NCI-H1105 treated with DMSO at 0.1 percent for 48 hours (cell line): ENCODE measurements at regions not wholly inside any gene's neighbourhood (a gene's known extent, or its start where the extent isn't known, plus 50 kb on each side); places are given as distances from the start of the nearest gene placed in this dataset.

ENCODE experiments used
- DNase-seq: peaks from one replicate; lab custom pipeline; 2025; lab: John Stamatoyannopoulos, UW

DNA sequence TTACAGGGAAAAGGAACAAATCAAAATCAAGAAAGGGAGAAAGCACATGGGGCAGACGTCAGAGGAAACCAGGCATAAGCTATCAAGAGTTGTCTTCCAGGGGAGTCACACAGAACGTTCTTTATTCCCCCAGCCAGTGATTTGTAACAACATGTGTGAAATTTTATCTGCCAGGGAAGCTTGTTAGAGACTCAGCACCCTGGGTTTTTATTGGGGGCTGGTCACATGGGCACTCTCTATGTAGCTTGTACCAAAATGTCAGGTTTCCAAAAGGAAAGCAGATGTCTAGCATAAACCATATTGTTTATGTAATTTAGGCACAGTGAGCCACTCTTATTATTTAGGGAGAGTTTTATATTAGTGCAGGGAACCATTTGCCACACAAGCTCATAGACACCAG lies 440.4 kb upstream of the DCN start:
- no peak for DNase-seq

DNA sequence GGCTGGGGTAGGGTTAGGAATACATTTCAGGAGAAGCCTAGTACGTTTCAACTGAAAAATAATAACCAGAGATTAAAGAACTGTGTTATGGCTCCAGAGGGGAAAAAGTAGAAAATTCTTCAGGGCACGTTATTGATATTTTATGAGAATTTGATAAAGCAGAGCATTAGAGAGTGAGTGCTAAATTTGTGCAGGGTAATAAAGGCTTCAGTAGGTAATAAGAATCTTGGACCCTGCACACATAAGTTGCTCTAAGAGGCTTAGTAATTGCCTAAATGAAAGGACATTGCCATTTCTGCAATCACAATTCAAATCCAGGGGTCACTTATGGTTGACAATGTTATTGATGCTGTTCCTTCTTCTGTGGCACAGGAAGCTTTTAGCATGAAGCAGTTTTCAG lies 439.4 kb upstream of the DCN start:
- DNase-seq: no peak

DNA sequence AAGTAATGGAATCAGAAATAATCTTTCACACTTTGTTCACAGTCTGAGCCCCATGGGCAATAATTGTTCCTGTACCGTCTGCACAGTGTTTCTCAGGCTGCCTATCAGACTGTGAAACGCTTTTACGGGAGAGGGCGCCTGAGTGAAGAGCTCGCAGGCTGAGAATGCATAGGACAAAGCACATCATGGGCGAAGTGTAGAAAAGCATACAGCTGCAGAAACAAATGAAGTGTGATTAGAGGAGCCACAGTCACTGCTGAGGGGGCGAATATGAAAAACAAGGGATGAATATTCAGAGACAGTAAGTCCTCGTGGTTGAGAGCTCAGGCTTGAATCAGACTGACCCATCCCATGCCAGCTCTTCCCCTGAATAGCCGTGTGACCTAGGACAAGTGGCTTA lies 438.4 kb upstream of the DCN start:
- DNase-seq: no peak

GRCh38 chr12:91620422-91620821 lies 437.8 kb upstream of the DCN start:
- no peak for DNase-seq

DNA sequence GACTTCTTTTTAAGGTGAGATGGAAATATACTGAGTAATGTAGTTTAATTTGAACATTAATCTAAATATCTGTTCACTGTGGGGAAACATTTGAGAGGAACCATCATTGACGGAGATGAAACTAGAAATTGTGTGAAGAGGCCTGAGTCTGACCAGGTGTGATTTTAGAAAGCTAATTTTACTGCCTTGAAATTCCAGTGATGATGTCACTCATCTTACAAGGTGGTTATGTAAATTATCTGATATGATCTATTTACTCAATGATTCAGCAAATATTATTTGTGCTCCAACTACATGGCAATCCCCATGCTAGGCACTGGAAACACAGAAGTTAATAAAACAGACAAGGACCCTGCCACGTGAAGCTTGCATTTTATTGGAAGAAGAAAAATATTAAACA lies 435.7 kb upstream of the DCN start:
- DNase-seq: no peak

GRCh38 chr12:91617818-91618217 lies 435.2 kb upstream of the DCN start:
- no peak for DNase-seq

GRCh38 chr12:91616416-91616815 lies 433.8 kb upstream of the DCN start:
- DNase-seq: no peak

DNA sequence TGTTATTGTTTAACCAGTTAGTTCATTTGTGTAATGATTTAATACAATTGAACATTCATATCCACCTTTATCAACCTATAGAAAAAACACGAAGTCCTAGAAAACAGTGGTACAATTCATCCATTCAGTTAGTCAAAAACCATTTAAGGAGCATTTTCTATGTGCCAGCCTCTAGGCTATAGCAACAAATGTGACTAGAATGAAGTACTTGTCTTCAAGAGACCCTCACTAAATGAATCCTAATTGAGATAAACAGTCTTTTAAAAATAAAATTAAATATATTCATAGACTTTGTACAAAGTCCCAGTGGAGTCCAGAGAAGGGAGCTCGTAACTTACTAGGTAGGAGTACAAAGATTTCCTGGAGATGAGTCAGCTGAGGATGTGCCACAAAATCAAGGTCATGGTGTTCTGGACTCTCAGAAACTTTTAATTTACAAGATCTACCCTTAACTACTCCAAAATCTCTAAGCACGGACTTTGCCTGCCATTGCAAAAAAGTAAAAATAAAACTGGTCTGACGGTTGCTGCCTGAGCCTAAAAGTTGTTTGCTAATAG lies 430.7 kb upstream of the DCN start:
- no peak for DNase-seq

DNA sequence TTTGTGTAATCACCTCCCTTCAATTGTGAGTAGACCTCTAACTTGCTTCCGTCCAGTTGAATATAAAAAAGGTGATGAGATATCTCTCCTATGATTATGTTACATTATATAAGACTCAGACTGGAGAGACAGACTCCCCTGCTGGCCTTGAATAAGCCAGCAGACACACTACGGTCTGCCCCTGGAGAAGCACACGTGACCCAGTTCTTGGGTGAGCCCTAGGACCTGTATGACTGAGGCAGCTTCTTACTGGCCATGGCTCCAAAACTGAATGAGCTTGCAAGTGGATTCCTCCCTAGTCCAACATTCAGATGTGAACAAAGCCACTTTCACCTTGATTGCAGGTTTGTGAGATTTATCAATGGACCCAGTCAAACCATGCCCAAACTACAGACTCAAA lies 427.9 kb upstream of the DCN start:
- DNase-seq: no peak

DNA sequence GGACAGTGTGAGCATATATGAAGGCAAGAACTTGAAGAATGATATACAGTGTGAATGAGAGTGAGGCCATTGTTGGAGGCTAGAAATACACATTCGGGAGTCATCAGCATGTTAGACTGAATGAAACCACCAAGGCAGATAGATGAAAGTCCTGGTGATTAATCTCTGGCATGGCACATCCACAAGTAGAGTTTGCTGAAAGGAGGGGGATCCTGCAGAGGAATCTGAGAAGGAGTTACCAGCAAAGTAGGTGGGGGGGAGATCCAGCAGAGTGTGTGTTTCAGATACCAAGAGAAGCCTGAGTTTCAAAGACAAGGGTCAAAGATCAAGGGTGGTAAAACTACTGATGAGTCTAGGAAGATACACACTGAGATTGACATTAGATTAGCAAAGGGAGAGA lies 426.7 kb upstream of the DCN start:
- no peak for DNase-seq

DNA sequence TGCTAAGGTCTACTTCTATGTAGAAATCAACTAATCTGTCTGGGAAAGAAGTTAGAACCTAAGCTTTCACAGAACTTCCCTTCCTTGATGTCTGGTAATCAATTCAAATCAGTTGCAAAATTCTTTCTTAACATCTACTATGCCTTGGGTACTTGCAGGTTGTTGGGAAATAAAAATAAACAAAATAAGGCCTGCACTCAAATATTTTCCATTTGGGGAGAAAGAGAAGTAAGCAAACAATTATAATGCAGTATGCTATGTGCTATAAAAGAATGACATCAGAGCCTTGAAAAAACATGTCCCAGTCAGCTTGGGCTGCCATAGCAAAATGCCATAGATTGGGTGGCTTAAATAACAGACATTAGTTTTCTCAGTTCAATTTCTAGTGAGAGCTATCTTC lies 425.9 kb upstream of the DCN start:
- no peak for DNase-seq

DNA sequence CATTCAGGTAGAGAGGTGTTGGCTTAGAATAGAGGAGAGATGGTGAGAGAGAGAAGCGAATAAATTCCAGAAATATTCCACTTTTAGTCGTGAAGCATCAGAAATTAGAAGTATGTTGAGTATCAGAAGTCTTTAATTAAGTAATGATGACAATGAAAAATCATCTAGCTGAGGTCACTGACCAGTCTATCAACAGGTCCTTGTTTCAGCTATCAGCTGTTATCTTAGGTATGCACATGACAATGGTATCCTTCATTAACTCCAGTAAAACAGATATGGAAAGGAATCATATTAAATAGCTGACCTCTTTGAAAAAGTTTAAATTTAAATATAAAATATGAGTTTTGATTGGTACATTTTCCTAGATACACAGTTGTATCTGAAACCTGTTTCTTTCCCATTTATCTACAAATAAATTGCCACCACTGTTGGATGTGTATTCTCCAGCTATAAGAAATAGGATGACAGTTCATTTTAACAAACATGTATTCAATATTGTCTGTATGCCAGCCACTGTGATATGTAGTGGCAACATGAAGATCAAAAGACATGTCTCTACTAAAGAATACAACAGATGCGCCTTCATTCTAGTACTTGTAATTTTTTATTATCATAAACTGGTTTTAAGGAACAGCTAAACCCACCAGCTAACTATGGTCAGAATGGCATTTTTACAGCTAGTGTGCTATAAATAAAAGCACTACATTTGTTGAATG lies 424.2 kb upstream of the DCN start:
- DNase-seq: no peak

DNA sequence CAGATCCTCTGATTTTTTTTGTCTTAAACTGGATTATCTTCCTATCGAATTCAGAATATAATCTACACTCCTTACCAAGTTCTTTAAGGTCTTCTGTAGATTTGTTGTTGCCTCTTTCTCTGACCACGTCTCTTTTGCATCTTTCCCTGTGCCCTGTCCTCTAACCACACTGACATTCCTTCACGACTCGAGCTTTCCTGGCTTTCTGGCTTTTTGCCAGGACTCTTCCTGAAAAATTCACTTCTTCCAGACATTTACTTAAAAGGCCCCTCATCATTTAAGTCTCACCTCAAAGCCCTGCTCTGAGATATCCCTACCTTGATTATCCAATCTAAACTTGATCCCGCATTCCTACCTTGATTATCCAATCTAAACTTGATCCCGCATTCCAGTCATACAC lies 422.3 kb upstream of the DCN start:
- no peak for DNase-seq

GRCh38 chr12:91603060-91603459 lies 420.4 kb upstream of the DCN start:
- no peak for DNase-seq

- no peak for DNase-seq
Observed at GRCh38 chr12:91601054-91601453, 418.4 kb upstream of the DCN start.

DNA sequence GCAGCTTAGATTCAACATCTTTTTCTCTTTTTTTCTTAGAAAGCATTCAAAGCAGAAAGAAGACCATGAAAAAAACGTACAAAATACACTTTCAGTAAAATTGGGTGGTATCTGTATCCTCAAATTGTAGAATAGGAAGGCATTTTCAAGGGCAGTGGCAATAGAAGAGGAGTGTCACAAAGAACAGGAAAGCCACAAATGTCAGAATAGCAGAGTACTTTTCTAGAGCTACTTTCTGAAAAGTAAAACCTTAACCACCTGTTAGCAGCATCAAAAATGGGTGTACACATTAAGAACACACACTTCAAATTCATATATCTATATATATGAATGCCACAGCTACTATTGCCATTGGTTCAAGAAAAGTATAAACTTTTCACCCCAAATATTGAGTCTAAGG lies 412.1 kb upstream of the DCN start:
- no peak for DNase-seq

GRCh38 chr12:91591639-91591987 lies 409.0 kb upstream of the DCN start:
- DNase-seq: no peak

DNA sequence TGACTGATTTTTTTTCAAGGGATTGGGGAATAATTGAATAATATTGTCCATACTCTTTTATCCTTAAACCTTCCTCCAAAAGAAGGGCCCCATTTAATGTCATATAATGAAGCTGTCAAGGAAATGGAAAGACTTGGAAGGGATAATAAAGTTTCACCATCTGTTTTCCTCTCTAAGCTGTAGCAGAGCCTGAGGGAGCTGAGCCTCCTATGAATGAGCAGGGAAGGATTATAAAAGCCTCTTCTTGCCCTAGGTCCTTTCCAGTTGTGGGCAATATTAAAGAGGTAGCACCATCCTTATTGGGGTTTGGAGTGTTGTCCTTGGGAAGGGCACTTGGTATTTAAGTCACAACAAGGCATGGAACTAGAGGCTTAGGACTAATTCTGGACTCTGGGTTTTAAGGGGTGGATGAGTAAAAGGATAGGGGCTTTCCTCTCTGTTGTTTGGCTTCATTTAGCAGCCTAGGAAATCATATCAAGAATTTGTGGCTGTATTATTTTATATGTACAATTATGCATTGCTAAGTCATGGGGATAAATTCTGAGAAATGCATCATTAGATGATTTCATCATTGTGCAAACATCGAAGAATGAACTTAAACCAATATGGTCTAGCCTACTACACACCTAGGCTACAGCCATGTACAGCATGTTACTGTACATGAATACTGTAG lies 408.5 kb upstream of the DCN start:
- no peak for DNase-seq

- no peak for DNase-seq
Observed at GRCh38 chr12:91588874-91589454, 406.3 kb upstream of the DCN start.

DNA sequence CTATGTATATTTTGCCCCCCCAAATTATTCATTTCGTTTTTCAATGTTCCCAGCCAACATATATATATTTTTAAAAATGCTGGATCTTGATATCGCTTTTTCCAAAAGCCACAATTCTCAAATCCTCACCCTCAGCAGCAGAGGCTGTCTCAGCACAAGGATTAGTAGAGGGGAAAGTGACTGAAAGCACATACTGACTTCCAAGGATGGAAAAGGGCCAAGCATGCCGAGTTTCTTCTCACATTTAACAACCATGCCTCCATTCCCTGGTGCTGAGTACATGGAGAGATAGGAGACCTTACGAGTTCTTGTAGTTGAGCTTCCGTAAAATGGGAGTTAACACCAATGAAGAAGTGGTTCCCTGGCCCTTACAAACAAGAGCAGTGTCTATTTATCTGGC lies 403.4 kb upstream of the DCN start:
- no peak for DNase-seq

DNA sequence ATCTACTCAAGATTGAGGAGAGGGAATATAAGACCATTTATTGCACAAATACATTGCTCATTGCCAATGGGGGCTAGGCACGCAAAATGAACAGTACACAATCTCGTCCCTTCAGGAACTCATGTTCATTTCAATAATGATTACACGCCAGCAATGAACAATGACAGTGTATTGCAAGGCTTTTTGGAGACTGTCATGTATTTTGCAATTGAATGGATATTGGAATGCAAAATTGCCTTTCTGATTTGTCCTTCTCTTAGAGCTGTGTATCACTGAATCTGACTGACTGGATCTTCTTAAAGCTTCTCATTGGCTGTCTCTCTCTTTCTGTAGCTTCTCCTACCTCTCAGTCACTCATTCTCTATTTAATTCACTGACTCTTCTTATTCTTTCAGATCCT lies 400.2 kb upstream of the DCN start:
- no peak for DNase-seq

GRCh38 chr12:91579516-91580263 lies 397.1 kb upstream of the DCN start:
- no peak for DNase-seq
